Fibroblast of pulmonary artery (primary cell): ENCODE measurements at regions not wholly inside any gene's neighbourhood (a gene's known extent, or its start where the extent isn't known, plus 50 kb on each side); places are given as distances from the start of the nearest gene placed in this dataset.

Experiments
- DNase-seq: peaks from one replicate; pipeline ENCODE4 v3.0.0-alpha.2; 2010; ENCODE audit warnings: low read depth
- H3K4me3 ChIP-seq: replicated peaks from 2 replicates; pipeline ENCODE4 v1.5.1; 2011; ENCODE audit warnings: low read depth, mild to moderate bottlenecking, control low read depth, low read length, moderate library complexity
- TF ChIP-seq, protein P1 (sequence below): IDR thresholded peaks from 2 replicates; pipeline ENCODE4 v1.5.1; 2011; ENCODE audit warnings: mild to moderate bottlenecking, control low read depth, low read length, inconsistent platforms; ENCODE audit errors: missing control alignments

DNA sequence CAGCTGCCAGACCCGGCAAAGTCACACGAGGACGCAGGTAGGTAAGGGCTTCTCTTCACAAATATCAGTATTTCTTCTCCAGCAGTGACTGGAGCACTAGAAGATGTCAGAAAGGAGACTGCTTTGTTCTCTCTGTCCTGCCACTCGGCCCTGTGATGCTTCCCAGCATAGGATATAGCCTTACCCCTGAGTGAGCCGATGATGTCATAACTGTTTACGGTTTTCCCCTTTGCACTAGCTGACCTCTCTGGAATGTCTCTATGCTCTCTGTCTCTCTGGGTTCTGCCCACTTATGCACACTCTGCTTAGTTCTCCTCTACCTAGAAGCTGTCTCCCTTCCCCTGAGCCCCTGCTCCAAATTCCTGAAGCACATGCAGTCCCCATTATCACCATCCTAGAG is 167.5 kb upstream of the PODXL start:
- DNase-seq: peak; percentile 1
- TF ChIP-seq, protein P1, sequence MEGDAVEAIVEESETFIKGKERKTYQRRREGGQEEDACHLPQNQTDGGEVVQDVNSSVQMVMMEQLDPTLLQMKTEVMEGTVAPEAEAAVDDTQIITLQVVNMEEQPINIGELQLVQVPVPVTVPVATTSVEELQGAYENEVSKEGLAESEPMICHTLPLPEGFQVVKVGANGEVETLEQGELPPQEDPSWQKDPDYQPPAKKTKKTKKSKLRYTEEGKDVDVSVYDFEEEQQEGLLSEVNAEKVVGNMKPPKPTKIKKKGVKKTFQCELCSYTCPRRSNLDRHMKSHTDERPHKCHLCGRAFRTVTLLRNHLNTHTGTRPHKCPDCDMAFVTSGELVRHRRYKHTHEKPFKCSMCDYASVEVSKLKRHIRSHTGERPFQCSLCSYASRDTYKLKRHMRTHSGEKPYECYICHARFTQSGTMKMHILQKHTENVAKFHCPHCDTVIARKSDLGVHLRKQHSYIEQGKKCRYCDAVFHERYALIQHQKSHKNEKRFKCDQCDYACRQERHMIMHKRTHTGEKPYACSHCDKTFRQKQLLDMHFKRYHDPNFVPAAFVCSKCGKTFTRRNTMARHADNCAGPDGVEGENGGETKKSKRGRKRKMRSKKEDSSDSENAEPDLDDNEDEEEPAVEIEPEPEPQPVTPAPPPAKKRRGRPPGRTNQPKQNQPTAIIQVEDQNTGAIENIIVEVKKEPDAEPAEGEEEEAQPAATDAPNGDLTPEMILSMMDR: no peak
- no peak overlapping the region for H3K4me3 ChIP-seq

- TF ChIP-seq, protein P1: no peak
Observed at GRCh38 chr7:131722371-131722770, 165.9 kb upstream of the PODXL start.

DNA sequence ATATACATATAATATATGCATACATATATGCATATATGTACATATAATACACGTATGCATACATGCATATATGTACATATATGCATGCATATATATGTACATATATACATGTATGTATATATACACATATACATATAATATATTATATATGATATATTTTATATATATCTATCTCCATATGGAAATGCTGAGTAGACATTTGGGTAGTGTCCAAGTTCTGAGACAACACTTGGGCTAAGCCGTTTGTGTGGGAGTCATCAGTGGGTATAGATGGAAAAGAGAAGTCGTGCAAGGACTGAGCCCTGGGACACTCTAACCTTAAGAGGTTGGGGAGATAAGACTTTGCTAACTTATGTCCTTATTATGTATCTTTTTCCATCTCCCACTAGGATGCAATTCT is 165.2 kb upstream of the PODXL start:
- no peak for DNase-seq
- no peak overlapping the region for H3K4me3 ChIP-seq
- TF ChIP-seq, protein P1: no peak

More at GRCh38 chr7:131722371-131722770, 165.9 kb upstream of the PODXL start:
- H3K4me3 ChIP-seq: no peak overlapping the region
- peak; percentile 2 for DNase-seq

GRCh38 chr7:131720703-131721102 is 164.3 kb upstream of the PODXL start:
- no peak for DNase-seq
- no peak overlapping the region for H3K4me3 ChIP-seq

DNA sequence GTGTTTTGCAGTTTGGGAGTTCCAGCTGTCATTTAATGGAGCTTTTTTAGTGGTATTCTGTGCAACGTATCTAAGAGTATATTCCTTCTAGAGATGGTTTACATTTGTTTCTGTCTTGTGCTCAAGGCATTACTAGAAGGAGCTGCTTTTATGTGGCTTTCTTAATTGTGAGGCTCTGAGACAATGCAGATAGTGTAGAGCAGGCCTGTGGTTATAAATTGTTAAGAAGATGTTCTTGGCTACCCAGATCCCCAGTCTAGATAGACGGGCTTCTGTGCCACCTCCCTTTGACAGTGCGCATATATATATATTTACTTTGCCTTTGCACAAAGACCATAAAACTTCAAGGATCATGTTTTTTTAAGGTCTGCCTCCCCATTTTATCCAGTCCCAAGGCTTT is 160.8 kb upstream of the PODXL start:
- no peak for DNase-seq
- TF ChIP-seq, protein P1: no peak
- no peak overlapping the region for H3K4me3 ChIP-seq

More at GRCh38 chr7:131720703-131721102, 164.3 kb upstream of the PODXL start:
- TF ChIP-seq, protein P1: no peak

DNA sequence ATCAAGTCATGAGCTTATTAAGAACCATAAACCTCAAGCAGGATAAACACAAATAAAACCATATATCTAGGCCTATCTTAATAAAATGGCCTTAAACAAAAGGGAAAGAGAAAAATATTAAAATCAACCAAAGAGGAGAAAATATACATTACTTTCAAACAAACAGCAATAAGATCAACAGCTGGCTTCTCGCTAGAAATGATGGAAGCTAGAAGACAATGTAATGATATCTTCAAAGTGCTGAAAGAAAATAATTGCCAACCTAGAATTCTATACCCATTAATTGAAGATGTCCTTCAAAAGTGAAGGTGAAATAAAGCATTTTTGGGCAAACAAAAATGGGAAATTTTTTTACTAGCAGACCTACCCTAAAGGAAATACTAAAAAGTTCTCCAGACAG is 142.9 kb upstream of the PODXL start:
- DNase-seq: no peak
- no peak overlapping the region for H3K4me3 ChIP-seq
- TF ChIP-seq, protein P1: no peak

GRCh38 chr7:131692131-131692960 is 135.9 kb upstream of the PODXL start:
- DNase-seq: peak; percentile 37

More at GRCh38 chr7:131692131-131692960, 135.9 kb upstream of the PODXL start:
- no peak overlapping the region for H3K4me3 ChIP-seq
- TF ChIP-seq, protein P1: peak; percentile 84
